Fibroblast of skin of abdomen (primary cell): ENCODE measurements at regions not wholly inside any gene's neighbourhood (a gene's known extent, or its start where the extent isn't known, plus 50 kb on each side); places are given as distances from the start of the nearest gene placed in this dataset.
"Not testable (repeated sequence)": the region's sequence is repeated elsewhere in the genome, so short reads cannot be mapped to it uniquely, and the experiment has no call there.

Experiments used
- DNase-seq: peaks from one replicate; pipeline ENCODE4 v3.0.0-alpha.2; 2013

GRCh38 chr10:60566096-60566495 lies 176.4 kb upstream of the ANK3 start:
- no peak for DNase-seq

- no peak for DNase-seq
Measured at GRCh38 chr10:60565492-60565891, 175.8 kb upstream of the ANK3 start.

- DNase-seq = peak; percentile 31
Measured at GRCh38 chr10:60564475-60564874, 174.8 kb upstream of the ANK3 start.

DNA sequence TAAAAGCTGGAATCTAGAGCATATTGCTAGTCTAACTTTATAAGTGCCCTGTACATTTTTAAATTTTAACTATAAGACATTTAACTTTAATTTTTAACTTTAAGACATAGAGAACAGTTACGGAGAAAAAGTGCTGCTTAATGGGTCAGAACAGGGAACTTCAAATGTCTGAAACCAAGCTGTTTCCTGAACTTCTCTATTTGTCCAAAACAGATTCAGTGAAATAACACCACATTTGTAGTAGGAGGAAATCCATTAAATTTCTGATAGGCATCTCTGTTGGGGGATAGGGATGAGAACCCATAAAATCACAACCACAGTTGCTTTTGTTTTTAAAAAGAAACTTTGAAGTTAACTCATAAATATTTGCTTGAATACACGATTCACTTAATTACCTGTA lies 170.8 kb upstream of the ANK3 start:
- DNase-seq = no peak

GRCh38 chr10:60555700-60556099 lies 166.0 kb upstream of the ANK3 start:
- DNase-seq = no peak

GRCh38 chr10:60549686-60550085 lies 160.0 kb upstream of the ANK3 start:
- no peak for DNase-seq

- no peak for DNase-seq
Measured at GRCh38 chr10:60542657-60543056, 153.0 kb upstream of the ANK3 start.

DNA sequence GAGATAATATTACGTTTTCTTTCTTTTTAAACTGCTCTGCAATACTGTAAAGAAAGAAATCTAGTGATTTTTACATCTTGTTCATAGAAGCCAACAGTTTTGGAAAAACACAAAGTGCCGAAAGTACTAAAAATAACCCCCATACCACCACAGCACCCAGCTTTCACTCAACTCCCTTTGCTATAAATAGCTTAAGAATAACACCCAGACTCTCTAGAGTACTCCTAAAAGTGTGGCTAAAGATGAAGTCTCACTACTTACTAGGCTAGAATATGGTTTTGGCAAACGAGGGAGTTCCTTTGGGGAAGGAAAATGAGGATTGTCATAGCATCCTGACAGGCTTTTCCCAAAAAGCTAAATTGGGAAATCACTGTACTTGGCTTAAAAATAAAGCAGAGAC lies 151.8 kb upstream of the ANK3 start:
- no peak for DNase-seq

GRCh38 chr10:60537697-60538096 lies 148.0 kb upstream of the ANK3 start:
- DNase-seq = no peak

GRCh38 chr10:60536529-60537114 lies 146.9 kb upstream of the ANK3 start:
- DNase-seq = peak; percentile 69

DNA sequence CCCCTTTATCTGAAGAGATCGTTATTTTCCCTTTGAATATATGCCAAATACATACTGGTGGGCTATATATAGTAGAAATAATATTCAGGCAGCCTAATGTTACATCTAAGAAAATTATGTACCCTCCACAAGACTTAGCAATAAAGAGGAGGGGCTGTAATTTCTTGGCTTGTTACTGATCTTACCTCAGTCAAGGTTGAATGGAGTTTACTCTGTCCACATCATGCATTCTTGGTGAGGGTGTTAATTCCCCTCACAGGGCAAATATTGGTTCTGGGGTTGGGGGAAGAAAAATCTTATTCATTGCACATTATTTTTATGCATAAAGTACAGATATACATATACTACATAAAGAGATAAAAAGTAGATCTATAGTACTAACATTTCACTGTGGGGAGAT lies 145.8 kb upstream of the ANK3 start:
- no peak for DNase-seq

DNA sequence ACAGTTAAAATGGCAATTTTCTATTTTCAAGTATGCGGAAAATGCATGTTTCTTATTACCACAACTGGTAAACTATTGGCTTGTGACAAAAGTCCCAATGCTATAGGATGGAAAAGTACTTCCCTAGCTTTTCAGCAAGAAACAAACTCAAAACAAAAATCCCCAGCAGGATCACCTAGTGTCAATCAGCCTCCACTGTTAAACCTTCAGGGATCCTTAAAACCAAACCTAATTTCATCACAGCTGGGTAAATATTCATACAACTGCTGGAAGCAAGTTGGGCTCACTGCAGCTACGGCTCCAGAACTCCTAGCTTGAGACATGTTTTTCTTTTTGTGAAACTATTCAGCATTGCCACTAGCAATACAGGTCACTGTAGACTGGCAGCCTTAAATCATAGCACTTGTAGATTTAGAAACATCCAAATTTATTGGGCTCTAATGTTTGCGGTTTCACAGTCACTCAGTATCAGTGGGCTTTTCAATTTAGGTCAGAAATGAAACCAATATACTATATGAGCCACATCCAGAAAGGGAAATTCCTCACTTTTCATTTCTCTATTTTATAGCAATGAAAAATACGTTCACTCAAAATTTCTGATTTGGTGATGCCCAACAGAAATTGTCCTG lies 145.2 kb upstream of the ANK3 start:
- DNase-seq = no peak

DNA sequence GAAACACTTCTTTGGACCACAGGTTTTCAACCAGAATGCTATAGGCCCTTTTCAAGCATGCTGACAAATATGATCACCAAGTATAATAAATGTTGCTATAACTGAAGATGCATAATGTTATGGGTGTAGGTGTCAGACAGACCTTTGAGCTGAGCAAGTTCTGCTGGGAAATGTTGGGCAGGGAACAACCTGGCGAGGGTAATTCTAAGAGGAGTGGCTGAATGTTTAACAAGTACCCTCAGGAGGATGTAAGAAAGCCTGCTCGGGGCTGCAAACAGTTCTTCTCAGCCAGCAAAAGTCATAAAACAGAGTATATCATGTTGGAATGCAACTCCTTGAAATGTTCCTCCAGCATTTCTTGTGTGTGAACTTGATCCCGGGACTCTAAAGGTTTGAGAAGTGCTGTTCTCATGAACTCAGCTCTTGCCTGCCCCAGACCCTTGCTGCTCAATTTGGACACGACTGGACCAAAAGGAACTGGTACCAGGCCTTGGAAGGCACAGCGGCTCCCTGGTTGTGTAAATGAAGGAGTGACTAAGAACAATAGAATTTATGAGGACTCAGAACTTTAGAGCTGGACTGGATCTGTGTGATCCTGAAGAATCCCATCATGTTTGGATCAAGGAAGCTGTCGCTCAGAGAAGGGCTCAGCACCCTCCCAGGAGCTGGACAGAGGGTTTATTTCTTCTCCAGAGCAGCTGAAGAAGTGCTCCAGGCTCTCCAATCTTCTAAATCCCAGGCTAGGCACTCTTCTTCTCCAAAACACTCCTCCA lies 143.2 kb upstream of the ANK3 start:
- DNase-seq = no peak

DNA sequence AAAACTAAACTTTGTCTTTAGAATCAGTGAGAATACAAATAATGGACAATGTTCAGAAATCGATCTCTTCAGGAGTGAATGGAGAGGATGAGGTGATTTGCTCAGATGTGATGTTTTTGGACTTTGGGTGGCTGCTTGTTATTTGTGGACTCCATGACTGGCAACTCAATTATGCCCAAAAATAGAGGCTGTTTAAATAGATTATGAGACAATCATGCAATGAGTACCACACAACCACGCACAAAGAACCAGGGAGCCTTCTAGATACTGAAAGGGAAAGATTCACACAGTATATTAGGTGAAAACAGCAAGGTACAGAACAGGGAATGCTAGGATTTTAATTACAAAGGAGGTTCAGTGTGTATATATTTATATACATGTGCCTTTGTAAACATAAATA lies 141.3 kb upstream of the ANK3 start:
- no peak for DNase-seq

DNA sequence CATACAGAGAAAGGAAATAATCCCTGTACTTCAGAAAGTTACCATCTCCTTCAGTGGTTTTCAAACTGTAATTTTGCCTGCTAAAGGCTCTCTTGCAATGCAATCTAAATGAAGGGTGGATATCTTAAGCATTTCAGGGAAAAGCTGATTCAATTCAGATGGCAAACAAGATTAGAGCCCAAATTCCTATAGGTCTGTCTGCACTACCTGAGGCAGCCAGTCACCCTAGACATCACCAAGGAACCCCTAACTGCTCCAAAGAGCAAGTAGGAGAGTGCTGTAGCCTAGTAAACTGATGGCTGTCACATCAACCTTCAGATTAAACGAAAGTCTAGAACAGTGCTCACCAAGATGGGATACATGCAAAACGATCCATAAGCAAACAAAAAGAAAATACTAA lies 138.0 kb upstream of the ANK3 start:
- DNase-seq = no peak

DNA sequence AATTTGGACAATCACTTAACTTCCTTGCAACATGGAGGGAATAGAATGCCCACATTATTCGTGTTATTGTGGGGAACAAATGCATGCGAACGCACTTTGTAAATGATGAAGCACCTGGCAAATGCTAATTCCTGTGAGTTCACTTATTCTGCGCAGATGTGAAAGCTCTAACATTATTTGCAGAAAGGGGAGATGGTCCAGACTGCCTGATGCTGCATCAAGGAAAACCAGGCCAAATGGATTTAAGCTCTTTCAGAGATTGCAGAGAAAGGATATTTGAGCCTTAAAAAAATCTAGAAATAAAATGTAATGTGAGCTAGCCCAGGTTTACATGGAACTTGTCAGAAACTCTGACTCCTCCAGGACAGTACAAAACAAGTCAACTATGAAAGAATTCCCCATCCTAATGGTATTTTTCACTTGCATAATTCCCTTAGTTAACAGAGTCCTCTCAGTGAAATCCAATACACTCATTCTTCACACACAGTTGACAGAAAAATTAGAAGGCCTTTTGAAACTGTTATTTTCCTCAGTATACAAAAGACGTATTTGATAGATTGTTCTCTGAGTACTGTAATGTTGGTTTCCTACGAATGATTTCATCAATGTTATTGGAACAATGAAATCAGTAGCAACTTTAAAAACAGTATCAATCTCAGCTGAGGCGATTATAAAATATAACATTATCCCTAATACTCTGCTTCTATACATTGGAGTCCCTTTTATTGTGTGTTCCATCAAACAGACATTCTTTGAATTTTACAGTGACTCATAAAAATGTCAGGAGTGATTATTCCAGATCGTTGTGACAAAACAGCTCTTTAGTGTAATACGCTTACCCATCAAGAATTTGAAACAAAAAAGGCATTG lies 136.3 kb upstream of the ANK3 start:
- peak; percentile 69 for DNase-seq

- DNase-seq = peak; percentile 88
Measured at GRCh38 chr10:60524541-60524940, 134.9 kb upstream of the ANK3 start.

GRCh38 chr10:60523371-60523770 lies 133.7 kb upstream of the ANK3 start:
- DNase-seq = not testable (repeated sequence)

GRCh38 chr10:60522617-60523016 lies 132.9 kb upstream of the ANK3 start:
- no peak for DNase-seq

DNA sequence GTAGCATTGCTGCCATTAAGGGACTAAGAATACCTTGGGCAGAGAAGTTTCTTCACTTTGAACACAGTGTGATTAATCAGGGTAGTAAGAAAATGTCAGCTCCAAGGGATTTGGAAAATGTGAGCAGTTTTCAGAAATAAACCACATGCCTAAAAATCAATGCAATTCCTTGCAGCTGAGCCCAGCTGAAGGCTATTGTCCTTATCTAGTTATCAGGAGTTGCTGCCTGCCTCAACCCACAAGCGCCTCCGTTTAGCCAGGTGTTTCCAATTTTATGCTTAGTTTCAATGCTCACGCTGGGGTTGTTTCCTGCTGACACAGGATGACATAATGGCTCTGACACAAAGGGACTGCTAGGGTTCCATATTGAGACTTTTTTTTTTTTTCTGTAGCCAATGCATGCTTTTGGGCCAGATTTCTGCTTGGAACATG lies 132.3 kb upstream of the ANK3 start:
- DNase-seq = peak; percentile 92

- DNase-seq = no peak
Measured at GRCh38 chr10:60518745-60519144, 129.1 kb upstream of the ANK3 start.

DNA sequence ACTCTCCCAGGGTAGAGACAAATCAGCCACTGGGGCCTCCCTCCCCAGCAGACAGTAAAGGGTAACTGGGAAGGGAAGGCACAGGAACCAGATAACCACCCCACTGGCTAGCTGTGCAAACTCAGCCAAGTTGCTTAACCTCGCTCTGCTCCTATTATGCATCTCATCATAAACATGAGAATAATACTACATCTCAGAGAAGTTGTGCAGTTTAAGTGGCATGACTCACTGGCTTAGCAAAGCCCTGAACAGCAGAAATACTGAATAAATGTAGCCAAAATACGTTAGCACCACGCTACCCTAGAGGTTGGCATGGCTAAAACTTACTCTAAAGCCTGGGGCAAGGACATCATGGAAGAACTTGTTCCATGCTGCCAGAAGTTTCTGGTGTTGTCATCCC lies 128.1 kb upstream of the ANK3 start:
- no peak for DNase-seq

DNA sequence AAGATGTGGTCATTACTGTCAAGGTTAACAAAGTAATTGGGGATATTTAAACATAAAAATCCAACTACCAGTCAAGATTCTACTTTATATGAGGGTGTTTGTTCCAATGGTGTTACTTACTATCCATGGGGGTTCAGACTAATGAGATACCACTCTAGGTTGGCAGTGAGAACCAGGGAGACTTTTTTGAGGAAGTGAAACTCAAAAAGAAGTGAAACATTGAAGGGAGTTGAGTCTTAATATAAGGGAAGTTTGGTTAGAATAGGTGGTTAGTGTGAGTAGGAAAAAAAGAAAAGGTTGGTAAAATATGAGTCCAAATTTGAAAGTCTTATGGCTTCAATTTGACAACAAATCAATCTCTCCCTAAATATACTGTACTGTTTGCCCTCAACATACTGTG lies 123.6 kb upstream of the ANK3 start:
- no peak for DNase-seq
